HUDEP-2 (cell line): ENCODE measurements at regions not wholly inside any gene's neighbourhood (a gene's known extent, or its start where the extent isn't known, plus 50 kb on each side); places are given as distances from the start of the nearest gene placed in this dataset.
"Not testable (repeated sequence)": the region's sequence is repeated elsewhere in the genome, so short reads cannot be mapped to it uniquely, and the experiment has no call there.

Source experiments
- DNase-seq, 76 experiments: peaks; one replicate each; lab custom pipeline; 2025; ENCODE audit not compliant: unreplicated experiment in 76 of 76; lab: John Stamatoyannopoulos, UW

GRCh38 chr6:50455029-50455428 is 258.3 kb upstream of the TFAP2D start:
- no peak for DNase-seq

GRCh38 chr6:50457351-50457750 is 256.0 kb upstream of the TFAP2D start:
- no peak for DNase-seq

GRCh38 chr6:50461696-50462095 is 251.6 kb upstream of the TFAP2D start:
- DNase-seq = no peak

GRCh38 chr6:50463931-50464330 is 249.4 kb upstream of the TFAP2D start:
- no peak for DNase-seq

- no peak for DNase-seq
Measured at GRCh38 chr6:50467931-50468330, 245.4 kb upstream of the TFAP2D start.

- DNase-seq = no peak
Measured at GRCh38 chr6:50471041-50471440, 242.3 kb upstream of the TFAP2D start.

GRCh38 chr6:50510361-50510760 is 203.0 kb upstream of the TFAP2D start:
- no peak for DNase-seq

- no peak for DNase-seq
Measured at GRCh38 chr6:50520326-50521266, 192.7 kb upstream of the TFAP2D start.

- no peak for DNase-seq
Measured at GRCh38 chr6:50524341-50524740, 189.0 kb upstream of the TFAP2D start.

- DNase-seq = no peak
Measured at GRCh38 chr6:50527985-50528384, 185.3 kb upstream of the TFAP2D start.

- no peak for DNase-seq
Measured at GRCh38 chr6:50539447-50539846, 173.9 kb upstream of the TFAP2D start.

GRCh38 chr6:50541941-50542340 is 171.4 kb upstream of the TFAP2D start:
- DNase-seq = no peak

GRCh38 chr6:50543666-50544065 is 169.7 kb upstream of the TFAP2D start:
- DNase-seq = no peak

- no peak for DNase-seq
Measured at GRCh38 chr6:50549026-50549425, 164.3 kb upstream of the TFAP2D start.

GRCh38 chr6:50549475-50549874 is 163.9 kb upstream of the TFAP2D start:
- no peak for DNase-seq

GRCh38 chr6:50555982-50556381 is 157.3 kb upstream of the TFAP2D start:
- no peak for DNase-seq

- no peak for DNase-seq
Measured at GRCh38 chr6:50565004-50565403, 148.3 kb upstream of the TFAP2D start.

- not testable (repeated sequence) for DNase-seq
Measured at GRCh38 chr6:50571230-50571629, 142.1 kb upstream of the TFAP2D start.

GRCh38 chr6:50585441-50586330 is 127.6 kb upstream of the TFAP2D start:
- DNase-seq = no peak

- DNase-seq = no peak
Measured at GRCh38 chr6:50586331-50586675, 127.0 kb upstream of the TFAP2D start.

- DNase-seq = no peak
Measured at GRCh38 chr6:50589751-50590470, 123.4 kb upstream of the TFAP2D start.
